PC-3 (cell line): ENCODE measurements at regions not wholly inside any gene's neighbourhood (a gene's known extent, or its start where the extent isn't known, plus 50 kb on each side); places are given as distances from the start of the nearest gene placed in this dataset.

Source experiments
- CTCF ChIP-seq: fragments of 300-600 bp; sonication (generic); conservative IDR thresholded peaks from 2 replicates; pipeline ENCODE4 v1.5.1; 2017; ENCODE audit warnings: antibody characterized with exemption, low read depth, mild to moderate bottlenecking, low read length
- EZH2 ChIP-seq: fragments of 300-600 bp; sonication (generic); IDR thresholded peaks from one replicate; pipeline ENCODE4 v1.6.1; 2017; ENCODE audit warnings: antibody characterized with exemption, mild to moderate bottlenecking, low read length; ENCODE audit not compliant: unreplicated experiment
- EZH2phosphoT487 ChIP-seq: fragments of 300-600 bp; sonication (generic); IDR thresholded peaks from 2 replicates; pipeline ENCODE4 v1.6.1; 2018; ENCODE audit warnings: mild to moderate bottlenecking, antibody characterized with exemption, low read length, borderline replicate concordance

- TF ChIP-seq CTCF (no peak), EZH2 (no peak), EZH2phosphoT487 (no peak)
These were observed 833.0 kb upstream of the POU3F4 start for GRCh38 chrX:82675104-82675503.
